ENCODE measurements at regions not wholly inside any gene's neighbourhood (a gene's known extent, or its start where the extent isn't known, plus 50 kb on each side); places are given as distances from the start of the nearest gene placed in this dataset.
A peak's percentile ranks its signal among the peaks of the same experiment; 100 is the strongest.

- TF ChIP-seq, protein P1, sequence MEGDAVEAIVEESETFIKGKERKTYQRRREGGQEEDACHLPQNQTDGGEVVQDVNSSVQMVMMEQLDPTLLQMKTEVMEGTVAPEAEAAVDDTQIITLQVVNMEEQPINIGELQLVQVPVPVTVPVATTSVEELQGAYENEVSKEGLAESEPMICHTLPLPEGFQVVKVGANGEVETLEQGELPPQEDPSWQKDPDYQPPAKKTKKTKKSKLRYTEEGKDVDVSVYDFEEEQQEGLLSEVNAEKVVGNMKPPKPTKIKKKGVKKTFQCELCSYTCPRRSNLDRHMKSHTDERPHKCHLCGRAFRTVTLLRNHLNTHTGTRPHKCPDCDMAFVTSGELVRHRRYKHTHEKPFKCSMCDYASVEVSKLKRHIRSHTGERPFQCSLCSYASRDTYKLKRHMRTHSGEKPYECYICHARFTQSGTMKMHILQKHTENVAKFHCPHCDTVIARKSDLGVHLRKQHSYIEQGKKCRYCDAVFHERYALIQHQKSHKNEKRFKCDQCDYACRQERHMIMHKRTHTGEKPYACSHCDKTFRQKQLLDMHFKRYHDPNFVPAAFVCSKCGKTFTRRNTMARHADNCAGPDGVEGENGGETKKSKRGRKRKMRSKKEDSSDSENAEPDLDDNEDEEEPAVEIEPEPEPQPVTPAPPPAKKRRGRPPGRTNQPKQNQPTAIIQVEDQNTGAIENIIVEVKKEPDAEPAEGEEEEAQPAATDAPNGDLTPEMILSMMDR (conservative IDR thresholded peaks at IDR 0.05): no peak
- H3K27ac ChIP-seq: no peak overlapping the region
Observed at GRCh38 chr10:63788152-63788821, 267.1 kb downstream of the REEP3 start.

- TF ChIP-seq, protein P1 (conservative IDR thresholded peaks at IDR 0.05): no peak
- H3K27ac ChIP-seq: no peak overlapping the region
Observed at GRCh38 chr10:63795094-63795860, 274.1 kb downstream of the REEP3 start.

DNA sequence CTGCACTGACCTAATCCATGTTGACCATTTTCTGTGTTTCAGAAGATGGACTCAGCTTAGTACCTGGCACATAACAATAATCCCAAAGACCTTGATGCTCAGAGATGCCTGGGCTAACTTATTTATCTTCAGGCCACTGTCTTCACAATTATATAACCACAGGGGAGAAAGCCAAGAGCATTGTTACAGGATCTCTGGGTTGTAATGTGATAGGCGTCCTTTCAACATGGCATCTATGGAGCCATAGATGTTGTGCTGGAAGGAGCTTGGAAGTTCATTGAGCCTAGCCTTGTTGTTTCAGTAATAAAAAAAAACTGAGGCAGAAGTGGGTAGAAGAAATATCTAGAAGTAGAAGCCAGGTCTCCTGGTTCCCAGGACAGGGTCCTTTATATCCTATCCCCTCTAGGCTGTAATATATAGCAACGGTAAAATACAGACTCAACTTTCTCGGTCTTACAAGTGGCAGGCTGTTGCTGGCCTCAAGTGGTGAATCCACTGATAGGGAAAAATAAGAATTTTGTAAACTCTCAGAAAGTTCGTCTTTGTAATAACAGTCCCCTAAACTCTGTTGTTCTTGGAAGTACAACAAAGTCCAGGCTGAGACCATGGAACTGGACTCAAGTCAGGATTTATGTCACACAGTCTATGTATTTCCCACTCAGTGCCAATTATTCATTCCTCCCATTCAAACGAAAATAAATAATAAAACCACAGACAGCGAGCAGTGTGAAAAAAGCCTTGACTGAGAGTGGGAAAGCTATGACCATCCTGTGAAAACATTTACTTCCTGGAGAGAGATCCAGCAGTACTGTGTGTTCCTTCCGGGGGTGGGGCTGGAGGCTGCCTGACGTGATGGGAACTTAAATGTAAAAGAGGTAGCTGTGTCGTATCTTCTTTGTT lies 277.6 kb downstream of the REEP3 start:
- TF ChIP-seq, protein P1 (conservative IDR thresholded peaks at IDR 0.05): no peak
- H3K27ac ChIP-seq: peak overlapping the region; percentile 51

DNA sequence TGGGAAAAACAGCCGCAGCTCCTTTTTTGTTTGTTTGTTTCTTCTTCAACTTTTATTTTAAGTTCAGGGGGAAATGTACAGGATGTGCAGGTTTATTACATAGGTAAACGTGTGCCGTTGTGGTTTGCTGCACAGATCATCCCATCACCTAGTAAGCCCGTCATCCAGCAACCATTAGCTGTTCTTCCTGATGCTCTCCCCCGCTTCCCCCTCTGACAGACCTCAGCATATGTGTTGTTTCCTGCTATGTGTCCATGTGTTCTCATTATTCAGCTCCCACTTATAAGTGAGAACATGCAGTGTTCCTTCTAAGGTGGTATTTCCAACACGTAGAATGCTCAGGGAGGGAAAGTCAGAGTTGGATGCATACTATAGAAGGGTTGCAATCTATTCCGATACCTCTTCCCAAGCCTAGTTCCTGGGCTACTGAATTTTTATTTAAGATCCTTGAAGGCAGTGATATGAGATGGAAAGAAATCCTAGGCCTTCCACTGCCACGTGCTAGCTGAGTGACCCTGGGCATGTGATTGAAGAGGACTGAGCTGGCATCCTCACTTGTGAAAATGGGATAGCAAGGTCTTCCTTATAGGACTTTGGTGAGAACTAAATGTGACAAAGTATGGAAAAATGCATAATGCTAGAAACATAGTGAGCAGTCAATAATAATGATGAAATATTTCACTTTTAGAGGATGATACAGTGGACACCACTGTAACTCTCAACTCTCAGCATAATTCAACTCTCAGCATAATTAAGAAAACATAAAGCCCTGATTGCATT lies 278.5 kb downstream of the REEP3 start:
- TF ChIP-seq, protein P1 (conservative IDR thresholded peaks at IDR 0.05): no peak
- H3K27ac ChIP-seq: peak overlapping the region; percentile 51

- H3K27ac ChIP-seq: no peak overlapping the region
- TF ChIP-seq, protein P1 (conservative IDR thresholded peaks at IDR 0.05): no peak
Observed at GRCh38 chr10:63801166-63801565, 280.0 kb downstream of the REEP3 start.

DNA sequence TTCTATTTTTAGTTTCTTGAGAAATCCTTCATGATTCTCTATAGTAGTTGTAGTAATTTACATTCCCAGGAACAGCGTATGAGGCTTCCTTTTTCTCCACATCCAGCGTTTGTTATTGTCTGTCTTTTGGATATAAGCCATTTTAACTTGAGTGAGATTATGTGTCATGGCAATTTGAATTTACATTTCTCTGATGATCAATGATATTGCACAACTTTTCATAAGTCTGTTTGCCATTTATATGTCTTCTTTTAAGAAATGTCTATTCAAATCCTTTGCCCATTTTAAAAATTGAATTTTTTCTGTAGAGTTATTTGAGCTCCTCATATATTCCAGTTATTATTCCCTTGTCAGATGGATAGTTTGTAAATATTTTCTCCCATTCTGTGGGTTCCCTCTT lies 285.1 kb downstream of the REEP3 start:
- no peak overlapping the region for H3K27ac ChIP-seq
- TF ChIP-seq, protein P1 (conservative IDR thresholded peaks at IDR 0.05): no peak
